DMS 273 treated with DMSO at 0.1 percent for 48 hours (cell line): ENCODE measurements at regions not wholly inside any gene's neighbourhood (a gene's known extent, or its start where the extent isn't known, plus 50 kb on each side); places are given as distances from the start of the nearest gene placed in this dataset.
"Not testable (repeated sequence)": the region's sequence is repeated elsewhere in the genome, so short reads cannot be mapped to it uniquely, and the experiment has no call there.

Source experiments
- DNase-seq: peaks from one replicate; lab custom pipeline; 2025; lab: John Stamatoyannopoulos, UW

DNA sequence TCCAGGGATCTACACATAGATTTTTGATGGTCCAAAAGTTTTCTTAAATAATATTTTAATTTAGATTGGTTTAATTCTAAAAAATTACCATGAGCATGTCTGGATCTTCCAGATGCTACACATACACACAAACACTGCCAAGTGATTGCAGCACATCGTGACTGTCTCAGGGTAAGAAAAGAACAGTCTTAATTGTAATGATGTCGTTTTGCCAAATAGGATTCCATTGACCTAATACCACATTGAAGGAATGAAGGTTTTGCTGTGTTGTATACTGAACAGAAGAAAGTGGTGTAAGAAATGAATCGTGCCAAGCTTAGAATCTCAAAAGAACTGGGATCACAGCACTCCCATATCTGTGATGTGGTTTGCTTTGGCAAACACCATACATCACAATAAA is 633.3 kb upstream of the CAMK1G start:
- no peak for DNase-seq

DNA sequence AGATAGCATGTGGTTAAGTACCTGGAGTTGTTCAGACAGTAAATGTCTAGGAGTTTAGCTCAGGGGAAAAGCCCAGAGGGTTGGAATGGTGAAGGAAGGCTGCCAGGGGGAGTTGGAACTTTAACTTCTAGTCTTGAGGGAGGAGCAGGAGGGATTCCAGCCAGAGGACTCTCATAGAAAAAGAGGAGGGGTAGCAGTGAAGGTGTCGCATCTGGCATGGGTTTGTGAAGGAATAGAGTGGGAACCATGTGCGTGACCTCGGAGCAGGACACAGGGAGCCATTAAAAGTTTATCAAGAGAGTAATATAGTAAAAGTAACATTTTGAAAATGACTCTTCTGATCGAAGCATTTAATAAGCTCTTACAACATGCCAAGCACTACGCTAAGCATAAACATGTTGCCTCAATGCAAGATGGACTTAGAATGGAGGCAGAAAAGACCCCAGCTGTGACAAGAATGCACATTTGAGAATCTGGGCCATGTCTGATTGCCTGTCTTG is 632.4 kb upstream of the CAMK1G start:
- DNase-seq = no peak

DNA sequence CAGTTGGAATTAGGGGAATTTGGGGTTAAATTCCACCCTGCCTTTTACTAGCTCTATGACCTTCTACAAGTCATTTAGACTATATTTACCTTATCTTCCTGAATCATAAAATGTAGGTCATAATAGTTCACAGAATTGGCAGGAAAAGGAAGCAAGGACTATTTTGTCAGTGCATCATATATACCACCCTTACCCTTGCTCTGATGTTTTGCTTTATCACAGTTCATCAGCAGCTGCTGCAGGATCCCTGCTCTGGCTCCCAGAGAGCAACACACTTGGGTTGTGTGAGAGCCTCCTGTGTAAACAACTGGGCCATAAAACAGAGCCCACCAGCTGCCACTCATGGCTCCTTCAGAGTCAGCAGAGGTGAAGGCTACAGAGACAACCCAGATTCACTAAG is 631.6 kb upstream of the CAMK1G start:
- no peak for DNase-seq

DNA sequence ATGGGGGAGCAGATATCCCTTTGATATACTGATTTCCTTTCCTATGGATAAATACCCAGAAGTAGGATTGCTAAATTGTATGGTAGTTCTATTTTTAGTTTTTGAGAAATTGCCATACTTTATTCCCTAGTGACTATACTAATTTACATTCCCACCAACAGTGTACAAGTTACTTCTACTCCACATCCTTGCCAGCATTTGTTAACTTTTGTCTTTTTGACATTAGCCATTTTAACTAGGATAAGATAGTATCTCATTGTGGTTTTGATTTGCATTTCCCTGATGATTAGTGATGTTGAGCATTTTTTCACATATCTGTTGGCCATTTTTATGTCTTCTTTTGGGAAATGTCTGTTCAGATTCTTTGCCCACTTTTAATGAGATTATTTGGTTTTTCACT is 620.6 kb upstream of the CAMK1G start:
- no peak for DNase-seq

DNA sequence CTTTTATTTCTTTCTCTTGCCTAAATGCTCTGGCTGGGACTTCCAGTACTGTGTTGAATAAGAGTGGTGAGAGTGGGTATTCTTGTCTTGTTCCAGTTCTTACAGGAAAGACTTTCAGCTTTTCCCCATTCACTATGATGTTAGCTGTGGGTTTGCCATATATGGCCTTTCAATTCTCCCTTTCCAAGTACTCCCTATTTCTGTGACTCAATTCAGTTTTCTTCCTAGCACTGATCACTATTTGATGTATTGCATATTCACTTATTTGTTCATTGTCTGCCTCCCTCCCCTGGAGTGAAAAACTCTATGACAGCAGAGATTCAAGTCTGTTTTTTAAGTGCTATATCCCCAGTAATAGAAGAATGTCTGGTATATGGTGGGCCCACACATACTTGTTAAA is 618.2 kb upstream of the CAMK1G start:
- no peak for DNase-seq

DNA sequence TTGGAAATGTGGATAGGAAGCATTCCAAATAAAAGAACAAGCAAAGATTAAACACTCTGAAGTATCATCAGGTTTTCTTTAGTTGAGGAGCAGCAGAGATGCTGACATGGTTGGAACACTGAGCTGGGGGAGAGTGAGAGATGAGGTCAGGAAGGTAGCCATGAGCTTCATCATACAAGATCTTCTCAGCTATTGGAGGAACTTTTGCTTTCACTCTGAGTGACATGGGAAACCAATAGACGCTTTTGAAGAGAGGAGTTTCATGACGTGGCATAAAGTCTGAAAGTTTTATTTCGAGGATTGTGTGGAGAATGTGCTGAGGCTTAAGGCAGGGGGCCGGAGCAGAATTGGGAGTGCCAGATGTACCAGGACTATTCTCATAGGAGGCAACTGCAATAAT is 616.2 kb upstream of the CAMK1G start:
- DNase-seq = no peak

DNA sequence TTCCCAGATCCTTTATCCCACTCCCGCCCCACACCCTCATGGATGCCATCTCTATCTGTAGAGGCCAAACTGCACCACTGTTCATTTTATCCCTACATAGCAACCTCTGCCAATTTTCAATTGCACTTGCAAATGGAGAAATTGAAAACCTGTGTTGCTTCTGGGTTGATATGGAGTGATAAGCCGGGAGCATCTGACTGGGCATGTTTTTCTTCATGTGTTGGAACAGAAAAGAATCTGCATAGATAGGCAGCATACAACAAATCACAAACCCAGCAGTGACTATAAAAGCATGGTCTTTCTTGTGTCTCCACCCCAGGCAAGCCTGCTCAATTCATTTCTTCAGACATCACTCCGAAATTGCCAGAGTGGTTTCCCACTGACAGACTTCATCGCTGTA is 608.8 kb upstream of the CAMK1G start:
- no peak for DNase-seq

DNA sequence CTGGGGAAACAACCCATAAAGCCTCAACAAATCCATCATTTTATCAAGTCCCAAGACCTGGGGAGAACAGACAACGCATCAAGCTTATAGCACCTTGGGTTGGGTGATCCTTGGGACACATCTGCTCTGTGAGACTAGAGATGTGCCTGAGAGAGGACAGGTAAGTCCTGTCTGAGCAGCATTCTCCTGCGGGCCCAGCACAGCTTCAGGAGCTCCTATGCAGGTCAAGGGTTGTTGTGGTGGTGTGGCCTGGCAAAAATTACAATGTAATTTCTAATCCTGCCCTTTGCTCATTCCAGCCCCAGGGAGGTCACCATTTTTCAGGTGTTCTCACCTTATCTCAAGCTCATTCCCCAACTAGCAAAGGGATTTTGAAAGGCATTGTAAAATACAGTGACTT is 608.1 kb upstream of the CAMK1G start:
- DNase-seq = no peak

DNA sequence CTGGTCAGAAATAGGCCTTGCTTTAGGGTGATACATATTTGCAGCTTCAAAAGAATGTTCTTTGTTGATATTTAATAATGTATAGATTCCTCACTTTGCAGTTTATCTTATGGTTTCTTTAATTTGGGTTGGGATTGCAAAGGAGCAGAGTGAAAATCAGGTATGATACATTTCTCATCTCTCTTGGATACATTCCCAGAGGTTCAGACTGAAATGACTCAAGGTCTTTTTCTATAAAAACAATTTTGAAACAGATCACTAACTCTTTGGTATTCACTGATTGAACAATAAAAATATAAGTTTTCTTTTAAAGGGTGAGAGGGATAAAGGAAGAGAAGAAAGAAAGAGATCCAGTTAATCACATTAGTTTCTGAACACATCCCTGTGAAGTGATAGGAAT is 606.5 kb upstream of the CAMK1G start:
- DNase-seq = no peak

DNA sequence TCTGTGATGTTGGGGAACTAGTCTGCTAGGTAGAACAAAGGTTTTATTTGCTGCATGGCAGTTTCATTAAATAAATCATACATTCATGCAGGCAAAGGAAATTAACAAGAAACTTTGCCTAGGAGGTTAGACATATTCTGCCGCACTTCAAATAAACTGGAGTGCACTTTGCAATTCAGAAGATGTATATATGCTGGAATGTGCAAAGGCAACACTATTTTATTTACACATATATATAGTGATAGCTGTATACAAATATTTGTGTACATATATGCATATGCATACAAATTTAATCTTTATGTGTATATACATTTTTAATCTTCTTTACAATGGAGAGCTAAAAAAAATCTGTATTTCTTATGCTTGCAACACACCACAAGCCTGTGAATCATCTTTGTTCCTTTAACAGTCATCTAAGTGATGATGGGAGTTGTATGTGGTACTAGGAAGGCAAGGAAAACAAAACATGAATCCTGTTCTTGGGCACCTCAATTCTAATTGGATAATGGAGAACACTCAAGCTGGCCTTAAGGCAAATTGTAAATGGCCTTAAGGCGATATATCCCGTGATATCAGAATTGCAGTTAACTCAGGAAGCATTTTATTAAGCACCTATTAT is 605.8 kb upstream of the CAMK1G start:
- DNase-seq = no peak

DNA sequence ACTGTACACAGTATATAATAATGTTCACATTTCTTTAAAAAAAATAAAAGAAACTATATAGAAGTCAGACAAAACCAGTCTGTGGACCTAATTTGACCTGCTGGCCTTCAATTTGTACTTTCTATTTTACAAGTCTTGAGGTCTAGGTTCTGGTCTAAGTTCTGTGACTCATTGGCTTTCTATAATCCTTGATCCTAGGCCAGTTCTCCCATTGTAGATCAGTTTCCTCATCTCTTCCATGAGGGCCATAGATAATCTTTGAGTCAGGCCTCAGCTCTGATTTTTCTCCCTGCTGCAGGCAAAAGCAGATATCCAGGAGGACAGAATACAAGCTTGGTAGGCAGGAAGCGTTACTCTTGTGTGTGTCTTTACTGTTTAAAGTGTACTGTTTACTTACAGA is 603.7 kb upstream of the CAMK1G start:
- DNase-seq = no peak

DNA sequence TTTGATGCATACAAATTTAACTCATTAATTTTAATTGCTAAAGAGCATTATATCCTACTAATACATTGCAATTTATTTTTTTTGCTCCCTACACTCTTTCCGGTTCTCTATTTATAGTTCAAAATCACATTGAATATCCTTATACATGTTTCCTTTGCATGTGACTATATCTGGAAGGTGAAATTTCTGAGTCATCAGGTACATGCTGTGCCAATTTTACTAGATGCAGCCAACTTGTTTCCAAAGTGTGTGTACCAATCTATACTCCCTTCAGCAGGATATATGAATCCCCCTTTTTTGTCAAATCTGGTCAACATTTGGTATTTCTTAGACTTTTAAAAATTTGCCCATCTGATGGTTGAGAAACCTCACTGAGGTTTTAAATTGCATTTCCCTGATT is 602.9 kb upstream of the CAMK1G start:
- DNase-seq = no peak

DNA sequence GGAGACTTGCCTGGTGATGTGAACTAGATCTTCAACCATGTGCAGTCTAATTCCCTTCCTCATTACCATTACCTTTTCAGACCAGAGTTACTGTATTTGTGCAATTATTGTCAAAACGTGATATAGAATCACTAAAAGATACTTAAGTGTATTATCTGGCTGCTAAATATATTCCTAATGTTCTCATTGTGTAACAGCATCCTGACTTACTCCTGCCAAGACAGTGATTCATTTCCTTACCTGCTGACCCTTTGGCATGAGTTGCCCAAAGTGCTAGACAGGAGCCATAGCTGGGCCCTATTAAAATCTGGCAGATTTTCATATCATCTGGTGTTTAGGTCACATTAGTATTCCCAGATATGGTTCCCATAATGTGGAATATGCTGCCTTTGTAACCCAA is 598.3 kb upstream of the CAMK1G start:
- DNase-seq = no peak

DNA sequence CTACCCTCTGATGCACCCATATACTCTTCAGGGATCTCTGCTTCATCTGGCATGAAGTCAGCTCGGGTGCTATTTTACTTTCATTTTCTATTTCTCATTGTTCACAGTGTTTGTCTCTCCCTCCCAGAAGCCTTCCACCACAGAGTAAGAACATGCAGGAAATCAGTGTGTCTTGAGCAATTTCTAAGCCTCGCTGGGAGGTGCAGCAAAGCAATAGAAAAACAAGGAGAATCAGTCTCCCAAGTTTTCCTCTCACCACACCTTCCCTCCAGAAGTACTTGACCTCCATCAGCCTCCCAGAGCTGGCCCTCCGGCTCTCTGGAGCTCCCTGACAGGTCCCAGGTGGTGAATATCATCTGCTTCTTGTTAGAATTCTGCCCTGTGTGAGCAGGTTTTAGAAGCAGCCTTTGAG is 594.7 kb upstream of the CAMK1G start:
- DNase-seq = no peak

DNA sequence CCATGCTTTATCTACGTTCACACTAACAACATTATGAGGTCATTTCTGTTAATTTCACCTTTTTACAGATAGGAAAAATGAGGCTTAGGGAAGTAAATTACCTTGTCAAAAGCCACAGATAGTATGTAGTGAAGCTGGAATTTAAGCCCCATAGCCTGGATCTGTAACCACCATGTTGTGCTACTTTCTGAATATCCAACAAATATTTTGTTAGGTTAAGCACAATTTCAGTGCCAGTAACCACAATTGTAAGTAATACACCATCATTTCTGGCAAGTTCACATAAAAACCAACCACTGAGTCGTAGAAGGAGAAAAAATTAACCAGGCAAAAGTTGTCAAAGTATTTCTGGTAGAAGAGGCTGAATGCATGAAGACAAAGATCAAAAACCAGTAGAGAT is 593.1 kb upstream of the CAMK1G start:
- DNase-seq = no peak

DNA sequence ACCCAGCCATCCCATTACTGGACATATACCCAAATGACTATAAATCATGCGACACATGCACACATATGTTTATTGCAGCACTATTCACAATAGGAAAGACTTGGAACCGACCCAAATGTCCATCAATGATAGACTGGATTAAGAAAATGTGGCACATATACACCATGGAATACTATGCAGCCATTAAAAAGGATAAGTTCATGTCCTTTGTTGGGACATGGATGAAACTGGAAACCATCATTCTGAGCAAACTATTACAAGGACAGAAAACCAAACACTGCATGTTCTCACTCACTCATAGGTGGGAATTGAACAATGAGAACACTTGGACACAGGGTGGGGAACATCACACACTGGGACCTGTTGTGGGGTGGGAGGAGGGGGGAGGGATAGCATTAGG is 586.5 kb upstream of the CAMK1G start:
- not testable (repeated sequence) for DNase-seq

DNA sequence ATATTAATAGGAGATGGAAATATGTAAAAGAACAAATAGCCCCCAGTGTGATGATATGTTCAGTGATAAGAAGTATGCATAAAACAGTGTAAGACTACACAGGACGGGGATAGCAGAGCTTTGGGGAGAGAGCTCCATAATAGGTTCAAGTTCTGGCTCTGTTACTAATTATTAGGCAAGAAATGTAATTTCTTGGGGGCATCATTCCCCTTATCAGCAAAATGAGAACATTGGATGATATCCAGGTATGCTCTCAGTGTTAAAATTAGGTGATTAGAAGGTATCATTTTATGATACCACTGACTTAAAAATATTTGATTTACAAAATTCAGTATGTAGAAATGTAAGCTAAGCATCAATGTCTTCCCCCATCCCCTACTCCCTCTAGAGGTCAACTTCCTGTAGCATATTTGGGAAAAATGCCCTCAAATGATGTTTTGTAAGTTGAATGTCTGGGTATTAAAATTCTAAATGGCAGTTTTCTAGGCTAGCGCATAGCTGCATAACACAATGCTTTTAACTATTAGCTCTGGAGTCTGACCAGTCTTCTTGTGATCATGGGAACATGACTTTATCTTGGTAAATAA is 585.7 kb upstream of the CAMK1G start:
- no peak for DNase-seq

DNA sequence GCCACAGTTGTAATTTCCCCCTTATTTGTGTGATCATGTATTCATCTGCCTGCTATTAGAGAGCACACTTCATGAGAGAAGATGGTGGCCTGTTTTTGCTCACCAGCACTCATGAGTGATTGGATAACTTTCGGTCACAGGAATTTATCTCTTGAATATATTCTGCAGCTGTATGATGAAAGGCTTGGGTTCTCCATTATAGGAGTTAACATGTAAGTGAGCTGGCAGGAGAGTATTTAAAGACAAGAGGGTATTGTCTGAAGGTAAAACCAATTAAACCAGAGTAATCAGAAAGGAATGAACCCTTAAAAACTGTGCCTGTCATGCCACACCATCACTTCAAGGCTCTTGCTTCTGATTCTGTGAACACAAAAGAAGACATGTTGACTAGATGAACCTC is 574.9 kb upstream of the CAMK1G start:
- no peak for DNase-seq

DNA sequence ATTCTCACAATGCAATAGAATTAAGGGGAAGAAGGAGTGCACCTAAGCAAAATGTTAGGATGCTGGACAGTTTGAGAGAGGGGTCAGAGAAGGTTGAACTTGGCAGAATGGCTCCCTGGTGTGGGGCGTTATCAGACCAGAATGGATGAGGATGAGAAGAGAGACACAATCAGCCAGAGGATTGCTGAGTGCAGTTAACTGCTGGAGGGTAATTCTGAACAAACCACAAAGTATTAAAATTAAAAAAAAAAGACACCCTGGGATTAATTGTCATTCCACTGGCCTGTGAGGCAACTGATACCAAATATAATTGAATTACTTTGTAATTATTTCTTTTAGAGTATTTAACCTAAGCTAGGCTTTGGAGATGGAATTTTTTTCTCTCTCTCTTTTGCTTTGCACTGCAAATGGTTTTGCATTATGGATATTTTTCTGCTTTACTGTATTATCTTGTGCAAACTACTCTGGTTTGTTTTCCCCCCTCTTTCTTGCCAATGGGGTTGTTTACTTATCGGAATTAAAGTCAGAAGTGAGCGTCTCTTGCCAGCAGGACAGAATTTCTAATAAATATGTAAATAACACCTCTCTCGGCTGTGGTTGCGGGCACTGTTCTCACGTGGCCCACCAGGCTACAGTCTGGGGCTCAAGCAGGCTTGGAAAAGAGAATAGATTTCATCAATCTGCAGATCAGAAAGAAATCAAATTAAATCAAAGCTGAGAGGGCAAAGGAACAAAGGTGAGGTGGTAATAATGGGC is 572.9 kb upstream of the CAMK1G start:
- DNase-seq = no peak

DNA sequence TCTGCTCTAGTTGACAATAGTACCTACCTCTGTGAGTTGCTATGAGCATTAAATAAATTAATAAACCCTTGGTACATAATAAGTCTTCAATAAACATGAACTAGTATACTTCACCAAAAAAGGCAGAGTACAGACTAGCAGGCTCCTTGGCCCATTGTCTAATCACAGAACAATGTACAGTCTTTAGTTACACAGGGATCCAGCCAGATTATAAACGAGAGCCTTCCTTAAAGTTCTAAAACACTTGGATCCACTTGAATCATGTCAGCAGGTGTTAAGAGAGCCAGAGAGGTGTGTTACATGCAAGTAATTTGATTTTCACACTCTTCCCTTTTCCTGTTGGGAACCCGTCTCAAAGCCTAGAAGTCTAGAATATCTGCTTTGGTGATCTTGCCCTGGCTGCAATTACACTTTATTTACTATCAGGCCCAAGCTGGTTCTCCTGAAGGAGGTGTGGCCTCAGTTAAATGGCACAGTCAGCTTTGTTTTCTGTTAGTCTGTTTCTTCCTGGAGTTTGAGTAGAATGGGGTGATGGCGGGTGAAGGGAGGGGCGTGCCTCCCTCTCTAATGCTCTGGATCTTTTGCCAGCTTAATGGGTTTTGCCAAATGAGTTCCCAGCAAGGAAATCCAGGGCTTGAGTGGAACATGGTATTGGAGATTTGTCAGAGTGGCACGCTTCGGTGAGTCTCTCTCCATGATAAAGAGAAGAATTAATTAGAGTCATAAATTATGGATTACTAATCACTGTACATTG is 570.9 kb upstream of the CAMK1G start:
- DNase-seq = no peak

DNA sequence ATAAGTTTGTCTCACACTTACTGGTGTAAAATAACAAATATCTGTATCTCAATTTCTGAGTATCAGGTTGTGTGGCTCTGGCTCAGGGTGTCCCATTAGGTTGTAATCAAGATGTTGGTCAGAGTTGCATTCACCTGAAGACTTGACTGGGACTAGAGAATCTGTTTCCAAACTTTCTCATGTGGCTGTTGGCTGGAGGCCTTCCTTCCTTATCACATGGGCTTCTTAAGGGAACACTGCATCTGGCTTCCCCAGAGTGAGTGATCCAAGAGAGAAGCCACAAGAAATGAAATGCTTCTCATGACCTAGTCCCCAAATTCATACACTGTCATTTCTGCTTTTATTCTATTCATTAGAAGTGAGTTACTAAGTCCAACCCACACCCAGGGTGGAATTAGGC is 568.4 kb upstream of the CAMK1G start:
- no peak for DNase-seq

DNA sequence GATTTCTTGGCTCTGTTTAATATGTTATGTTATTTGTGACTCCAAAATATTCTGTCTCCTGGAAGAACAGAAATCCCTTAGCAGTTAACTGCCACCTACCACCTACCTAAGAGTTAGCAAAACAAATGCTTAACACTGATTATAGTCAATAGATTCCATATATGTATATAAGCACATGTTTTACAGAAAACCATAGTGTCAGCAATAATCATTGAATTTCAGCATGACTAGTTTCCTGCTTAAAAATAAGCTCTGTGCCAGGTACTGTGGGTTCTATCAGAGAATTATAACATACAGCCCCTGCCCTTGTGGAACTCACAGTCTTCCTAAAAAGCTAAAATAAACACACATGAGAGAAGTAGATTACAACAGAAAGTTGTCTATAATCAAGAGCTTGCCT is 561.9 kb upstream of the CAMK1G start:
- no peak for DNase-seq

DNA sequence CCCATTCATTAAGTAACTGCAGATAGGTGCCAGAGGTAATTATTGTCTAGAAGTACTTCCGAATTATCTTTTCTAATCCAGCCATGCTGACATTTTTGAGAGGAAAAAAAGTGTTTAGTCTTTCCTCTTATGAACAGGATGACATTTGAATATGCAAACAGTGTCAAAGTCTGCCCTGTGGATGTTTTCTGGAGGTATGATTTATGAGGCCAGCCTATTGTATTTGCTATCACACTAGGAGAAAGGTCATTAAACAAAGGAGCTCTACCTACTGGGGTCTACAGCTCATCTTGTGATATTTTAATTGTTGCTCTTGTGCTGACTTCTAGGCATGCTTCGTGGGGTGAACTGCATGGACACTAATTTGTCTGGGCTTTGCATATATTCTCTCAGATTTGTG is 559.7 kb upstream of the CAMK1G start:
- no peak for DNase-seq
